ENCODE measurements at regions not wholly inside any gene's neighbourhood (a gene's known extent, or its start where the extent isn't known, plus 50 kb on each side); places are given as distances from the start of the nearest gene placed in this dataset.

GRCh38 chr1:10935724-10936123 lies 76.7 kb upstream of the TARDBP start:
- H4K20me1 ChIP-seq (ENCODE audit: insufficient read depth, low read length): peaks cover 16% of the 10 kb centered on the region
- H3K79me2 ChIP-seq (ENCODE audit: low read length): no peaks in the 10 kb centered on the region
- no peak overlapping the region for H3K4me2 ChIP-seq (ENCODE audit: low read length)
- no peak overlapping the region for H2AFZ ChIP-seq (ENCODE audit: low read depth, low read length)
- peaks cover 14% of the 10 kb centered on the region for H3K4me1 ChIP-seq (ENCODE audit: low read length)
- no peak for TF ChIP-seq EZH2phosphoT487 (IDR thresholded peaks at IDR 0.05; ENCODE audit: low read depth)
- no peak for TF ChIP-seq CTCF (IDR thresholded peaks at IDR 0.05; ENCODE audit: low read depth, low read length)
- H3K9ac ChIP-seq (ENCODE audit: low read length): no peak overlapping the region
- H3K27ac ChIP-seq (ENCODE audit: low read length): no peak overlapping the region
- no peak overlapping the region for H3K4me3 ChIP-seq (ENCODE audit: low read length)
- no peaks in the 10 kb centered on the region for H3K9me3 ChIP-seq (ENCODE audit: insufficient read depth, low read length)
- peaks cover 34% of the 10 kb centered on the region for H3K27me3 ChIP-seq (ENCODE audit: low read depth, low read length)
- no peaks in the 10 kb centered on the region for H3K36me3 ChIP-seq (replicated peaks; ENCODE audit: low read depth, low read length)

- Histone ChIP-seq H2AFZ (ENCODE audit: low read depth, low read length) (no peak overlapping the region), H3K4me2 (ENCODE audit: low read length) (no peak overlapping the region)
Observed at GRCh38 chr1:10936998-10937901, 75.2 kb upstream of the TARDBP start.

GRCh38 chr1:10938741-10939417 lies 73.6 kb upstream of the TARDBP start:
- peaks cover 62% of the 10 kb centered on the region for H3K27me3 ChIP-seq (ENCODE audit: low read depth, low read length)
- peaks cover 27% of the 10 kb centered on the region for H4K20me1 ChIP-seq (ENCODE audit: insufficient read depth, low read length)
- no peak overlapping the region for H3K27ac ChIP-seq (ENCODE audit: low read length)
- H3K4me3 ChIP-seq (ENCODE audit: low read length): no peak overlapping the region
- H3K4me1 ChIP-seq (ENCODE audit: low read length): peaks cover 19% of the 10 kb centered on the region
- no peaks in the 10 kb centered on the region for H3K36me3 ChIP-seq (replicated peaks; ENCODE audit: low read depth, low read length)
- TF ChIP-seq CTCF (IDR thresholded peaks at IDR 0.05; ENCODE audit: low read depth, low read length) (no peak), EZH2phosphoT487 (IDR thresholded peaks at IDR 0.05; ENCODE audit: low read depth) (no peak)
- H3K79me2 ChIP-seq (ENCODE audit: low read length): no peaks in the 10 kb centered on the region
- H3K9me3 ChIP-seq (ENCODE audit: insufficient read depth, low read length): no peaks in the 10 kb centered on the region
- H2AFZ ChIP-seq (ENCODE audit: low read depth, low read length): no peak overlapping the region
- H3K4me2 ChIP-seq (ENCODE audit: low read length): no peak overlapping the region
- no peak overlapping the region for H3K9ac ChIP-seq (ENCODE audit: low read length)

More at GRCh38 chr1:10936998-10937901, 75.2 kb upstream of the TARDBP start:
- Histone ChIP-seq H4K20me1 (ENCODE audit: insufficient read depth, low read length) (peaks cover 27% of the 10 kb centered on the region), H3K27me3 (ENCODE audit: low read depth, low read length) (peaks cover 47% of the 10 kb centered on the region), H3K36me3 (replicated peaks; ENCODE audit: low read depth, low read length) (no peaks in the 10 kb centered on the region), H3K27ac (ENCODE audit: low read length) (no peak overlapping the region), H3K9me3 (ENCODE audit: insufficient read depth, low read length) (no peaks in the 10 kb centered on the region), H3K4me1 (ENCODE audit: low read length) (peaks cover 17% of the 10 kb centered on the region), H3K9ac (ENCODE audit: low read length) (no peak overlapping the region), H3K79me2 (ENCODE audit: low read length) (no peaks in the 10 kb centered on the region), H3K4me3 (ENCODE audit: low read length) (no peak overlapping the region)
- TF ChIP-seq EZH2phosphoT487 (IDR thresholded peaks at IDR 0.05; ENCODE audit: low read depth) (no peak), CTCF (IDR thresholded peaks at IDR 0.05; ENCODE audit: low read depth, low read length) (no peak)
